H1 (cell line): ENCODE measurements at regions not wholly inside any gene's neighbourhood (a gene's known extent, or its start where the extent isn't known, plus 50 kb on each side); places are given as distances from the start of the nearest gene placed in this dataset.

ENCODE experiments used
- CTCF ChIA-PET: fragments of 300-600 bp; sonication (Branson Sonifier 250); formaldehyde crosslinking; loops from one replicate; lab custom pipeline; 2021; ENCODE audit not compliant: partially characterized antibody; lab: Charles Lee
- POLR2A ChIA-PET: fragments of 300-600 bp; sonication (Branson Sonifier 250); formaldehyde crosslinking; loops from one replicate; lab custom pipeline; 2021; ENCODE audit warnings: inconsistent platforms; ENCODE audit not compliant: partially characterized antibody; lab: Charles Lee
- DNase-seq, 2 experiments: peaks; one replicate each; pipeline versions ENCODE4 v3.0.0 to v3.0.0-alpha.2; 2010 to 2022; ENCODE audit warnings: low spot score in 2 of 2, low read depth in 1 of 2, mixed read lengths in 1 of 2
- FAIRE-seq: peaks from 2 replicates; lab custom pipeline; 2011; peaks lifted over from hg19 to GRCh38; lab: Jason Lieb, UNC
- H2AFZ ChIP-seq: 2 replicates; pipeline ENCODE4 v1.8.1; 2012; ENCODE audit warnings: low read length, inconsistent platforms
- H2AK5ac ChIP-seq: 2 replicates; pipeline ENCODE4 v1.6.1; 2013; ENCODE audit warnings: low read depth, low read length
- H2BK120ac ChIP-seq: replicated peaks from 2 replicates; pipeline ENCODE3; 2013; ENCODE audit warnings: low read depth, low read length, inconsistent platforms
- H2BK12ac ChIP-seq: 2 replicates; pipeline ENCODE4 v1.6.1; 2013; ENCODE audit warnings: low read depth, low read length
- H2BK15ac ChIP-seq: 2 replicates; pipeline ENCODE4 v1.6.1; 2013; ENCODE audit warnings: low read length
- H2BK20ac ChIP-seq: 2 replicates; pipeline ENCODE4 v1.6.1; 2013; ENCODE audit warnings: low read length
- H2BK5ac ChIP-seq: 2 replicates; pipeline ENCODE4 v1.6.1; 2013; ENCODE audit warnings: low read depth, low read length
- H3K14ac ChIP-seq: 2 replicates; pipeline ENCODE4 v1.6.1; 2013; ENCODE audit warnings: inconsistent platforms; ENCODE audit not compliant: insufficient read length
- H3K18ac ChIP-seq: 2 replicates; pipeline ENCODE4 v1.6.1; 2013; ENCODE audit warnings: low read length; ENCODE audit errors: extremely low read depth
- H3K23ac ChIP-seq: 2 replicates; pipeline ENCODE4 v1.6.1; 2013; ENCODE audit warnings: inconsistent platforms; ENCODE audit not compliant: insufficient read length
- H3K23me2 ChIP-seq: 2 replicates; pipeline ENCODE4 v1.6.1; 2013; ENCODE audit warnings: low read depth, low read length
- H3K27ac ChIP-seq: 2 replicates; pipeline ENCODE4 v1.6.1; 2011; ENCODE audit warnings: low read depth, low read length, inconsistent platforms
- H3K27me3 ChIP-seq, 4 experiments: replicated peaks in 1 of 4; 1 replicate in 1 of 4; 2 replicates in 3 of 4; pipeline versions ENCODE4 v1.6.1 to v1.8.1; 2011 to 2013; ENCODE audit warnings: low read length in 3 of 4, mild to moderate bottlenecking in 3 of 4, inconsistent platforms in 2 of 4, mixed read lengths in 2 of 4, moderate library complexity in 1 of 4; ENCODE audit not compliant: control insufficient read depth in 3 of 4, insufficient read depth in 3 of 4; ENCODE audit errors: extremely low read depth in 1 of 4
- H3K36me3 ChIP-seq, 4 experiments: 2 replicates each; pipeline versions ENCODE4 v1.6.1 to v1.8.1; 2011 to 2013; ENCODE audit warnings: mild to moderate bottlenecking in 4 of 4, low read length in 3 of 4, moderate library complexity in 2 of 4, control low read depth in 1 of 4, inconsistent platforms in 1 of 4; ENCODE audit not compliant: insufficient read depth in 4 of 4, control insufficient read depth in 2 of 4
- H3K4ac ChIP-seq: replicated peaks from 2 replicates; pipeline ENCODE3; 2013; ENCODE audit warnings: low read length, low read depth, mixed read lengths, inconsistent platforms; ENCODE audit not compliant: insufficient read length
- H3K4me1 ChIP-seq, 4 experiments: replicated peaks in 1 of 4; 1 replicate in 1 of 4; 2 replicates in 3 of 4; pipeline versions ENCODE4 v1.6.1 to v1.8.1; 2011 to 2013; ENCODE audit warnings: low read length in 3 of 4, inconsistent platforms in 2 of 4, mixed read lengths in 1 of 4; ENCODE audit not compliant: insufficient read depth in 4 of 4, control insufficient read depth in 3 of 4
- H3K4me2 ChIP-seq, 2 experiments: 2 replicates each; pipeline versions ENCODE4 v1.6.1 to v1.8.1; 2011 to 2013; ENCODE audit warnings: low read depth in 2 of 2, low read length in 2 of 2, control low read depth in 1 of 2, inconsistent platforms in 1 of 2, mild to moderate bottlenecking in 1 of 2; ENCODE audit not compliant: insufficient read depth in 1 of 2
- H3K4me3 ChIP-seq, 4 experiments: fragments of 200-600, 300-600 bp in 1 of 4; sonication (generic), shearing (Covaris generic), sonication (Bioruptor Twin) in 1 of 4; 2 replicates each; pipeline versions ENCODE4 v1.5.1 to v1.8.1; 2011 to 2016; ENCODE audit warnings: low read length in 4 of 4, low read depth in 3 of 4, control low read depth in 2 of 4, inconsistent platforms in 2 of 4, mild to moderate bottlenecking in 2 of 4, mixed read lengths in 1 of 4, moderate library complexity in 1 of 4; ENCODE audit not compliant: insufficient read depth in 2 of 4; ENCODE audit errors: extremely low read depth in 1 of 4
- H3K56ac ChIP-seq: replicated peaks from 2 replicates; pipeline ENCODE3; 2013; ENCODE audit warnings: low read depth, mild to moderate bottlenecking, mixed read lengths, low read length, inconsistent platforms; ENCODE audit not compliant: insufficient read length
- H3K79me1 ChIP-seq: 2 replicates; pipeline ENCODE4 v1.6.1; 2013; ENCODE audit warnings: low read depth, low read length, control low read depth
- H3K79me2 ChIP-seq, 2 experiments: 2 replicates each; pipeline versions ENCODE4 v1.6.1 to v1.8.1; 2012 to 2013; ENCODE audit warnings: low read length in 2 of 2, mild to moderate bottlenecking in 2 of 2, inconsistent platforms in 1 of 2; ENCODE audit not compliant: insufficient read depth in 2 of 2, control insufficient read depth in 1 of 2
- H3K9ac ChIP-seq, 4 experiments: replicated peaks in 1 of 4; 1 replicate in 1 of 4; 2 replicates in 3 of 4; pipeline versions ENCODE4 v1.6.1 to v1.8.1; 2011 to 2013; ENCODE audit warnings: low read depth in 3 of 4, low read length in 3 of 4, control low read depth in 2 of 4, mild to moderate bottlenecking in 2 of 4, moderate library complexity in 2 of 4, inconsistent platforms in 1 of 4; ENCODE audit errors: extremely low read depth in 1 of 4
- H3K9me3 ChIP-seq, 2 experiments: 2 replicates each; pipeline versions ENCODE4 v1.6.1 to v1.8.1; 2012 to 2013; ENCODE audit warnings: mild to moderate bottlenecking in 2 of 2, moderate library complexity in 2 of 2, control low read depth in 1 of 2, inconsistent platforms in 1 of 2, low read depth in 1 of 2, low read length in 1 of 2, mixed read lengths in 1 of 2; ENCODE audit not compliant: insufficient read depth in 2 of 2
- H4K20me1 ChIP-seq, 2 experiments: replicated peaks in 1 of 2; 2 replicates each; pipeline versions ENCODE3 to v1.8.1; 2011 to 2013; ENCODE audit warnings: inconsistent platforms in 2 of 2, low read length in 2 of 2, mild to moderate bottlenecking in 1 of 2; ENCODE audit not compliant: insufficient read depth in 2 of 2, control insufficient read depth in 1 of 2
- H4K5ac ChIP-seq: 2 replicates; pipeline ENCODE4 v1.6.1; 2013; ENCODE audit warnings: low read length, low read depth, mixed read lengths, inconsistent platforms; ENCODE audit not compliant: insufficient read length
- H4K8ac ChIP-seq: 2 replicates; pipeline ENCODE4 v1.8.0; 2013; ENCODE audit warnings: mild to moderate bottlenecking, moderate library complexity, low read length, inconsistent platforms; ENCODE audit not compliant: insufficient read depth; ENCODE audit errors: extremely low read depth
- H4K91ac ChIP-seq: replicated peaks from 2 replicates; pipeline ENCODE3; 2013; ENCODE audit warnings: low read length, mixed read lengths, inconsistent platforms; ENCODE audit not compliant: insufficient read length
- SP4 ChIP-seq: IDR thresholded peaks from 2 replicates; pipeline ENCODE4 v1.6.1; 2012; ENCODE audit warnings: low read length, inconsistent platforms

DNA sequence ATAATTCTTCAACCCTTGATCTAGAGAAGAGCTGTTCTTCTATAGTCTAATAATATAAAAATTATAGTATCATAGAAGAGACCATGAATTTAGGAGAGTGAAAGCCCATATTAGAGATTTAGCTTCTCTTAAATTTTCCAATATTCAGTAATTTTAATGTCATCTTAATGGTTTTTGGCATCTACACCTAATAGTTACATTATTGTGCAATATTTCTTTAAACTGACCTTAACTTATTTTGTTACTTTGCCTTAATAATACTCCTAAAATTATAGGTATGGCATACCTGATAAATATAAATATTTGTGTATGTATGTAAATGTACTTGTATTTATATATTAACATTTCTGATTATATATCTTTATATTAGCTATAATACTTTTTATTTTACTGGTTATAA, 78.0 kb upstream of the CWC22 start:
- H2BK20ac ChIP-seq, result no peak overlapping the region
- H2BK15ac ChIP-seq, result no peak overlapping the region
- no peak overlapping the region for H2AFZ ChIP-seq
- no peak overlapping the region for H4K8ac ChIP-seq
- no peak overlapping the region for H3K56ac ChIP-seq
- no peaks in the 10 kb centered on the region for H3K36me3 ChIP-seq
- no peak overlapping the region for H3K23ac ChIP-seq
- no peaks in the 10 kb centered on the region for H3K23me2 ChIP-seq
- H3K4ac ChIP-seq, result no peak overlapping the region
- no peaks in the 10 kb centered on the region for H3K27me3 ChIP-seq
- H3K9me3 ChIP-seq, result peaks cover 3 to 5% of the 10 kb centered on the region in 2 experiments; a peak in 1 of 4 replicates
- H3K14ac ChIP-seq, result no peak overlapping the region
- ChIA-PET CTCF (interaction anchor here (1.0 to 1.3 kb wide), 4 partner anchors 9 to 40 kb away, joined by 3 to 5 read pairs (median 4); no protein-coding TSS in a partner anchor), POLR2A (no interaction called here)
- H3K79me1 ChIP-seq, result no peaks in the 10 kb centered on the region
- no peak overlapping the region for H3K4me3 ChIP-seq
- no peak overlapping the region for H3K4me2 ChIP-seq
- H3K4me1 ChIP-seq, result no peaks in the 10 kb centered on the region
- no peak overlapping the region for H2AK5ac ChIP-seq
- no peak for TF ChIP-seq SP4
- no peak overlapping the region for H3K18ac ChIP-seq
- H4K20me1 ChIP-seq, result no peaks in the 10 kb centered on the region
- H2BK12ac ChIP-seq, result no peak overlapping the region
- H4K5ac ChIP-seq, result no peak overlapping the region
- no peak overlapping the region for H3K27ac ChIP-seq
- no peak overlapping the region for H2BK5ac ChIP-seq
- H3K9ac ChIP-seq, result no peak overlapping the region
- H2BK120ac ChIP-seq, result no peak overlapping the region
- FAIRE-seq, result no peak
- H4K91ac ChIP-seq, result no peak overlapping the region
- DNase-seq, result no peak
- H3K79me2 ChIP-seq, result no peaks in the 10 kb centered on the region
